Thymus (tissue), 11 donors: ENCODE measurements at regions not wholly inside any gene's neighbourhood (a gene's known extent, or its start where the extent isn't known, plus 50 kb on each side); places are given as distances from the start of the nearest gene placed in this dataset.
"Not testable (repeated sequence)": the region's sequence is repeated elsewhere in the genome, so short reads cannot be mapped to it uniquely, and the experiment has no call there.

ENCODE experiments used
- DNase-seq, 9 donors: peaks; one replicate each; pipeline ENCODE4 v3.0.0-alpha.2; 2013; ENCODE audit warnings: low spot score in 9 of 9, low read depth in 6 of 9, missing footprints in 1 of 9
- H3K27ac ChIP-seq, 2 donors: one replicate each; pipeline ENCODE4 v1.5.1; 2013; ENCODE audit warnings: control low read depth in 1 of 2, low read depth in 1 of 2, low read length in 1 of 2, mild to moderate bottlenecking in 1 of 2, moderate library complexity in 1 of 2
- H3K27me3 ChIP-seq, 2 donors: one replicate each; pipeline ENCODE4 v1.5.1; 2013; ENCODE audit warnings: low read length in 1 of 2; ENCODE audit not compliant: control insufficient read depth in 2 of 2, insufficient read depth in 1 of 2
- H3K36me3 ChIP-seq, 2 donors: one replicate each; pipeline ENCODE4 v1.5.1; 2013; ENCODE audit warnings: low read length in 1 of 2, mild to moderate bottlenecking in 1 of 2, moderate library complexity in 1 of 2; ENCODE audit not compliant: control insufficient read depth in 2 of 2, insufficient read depth in 2 of 2
- H3K4me1 ChIP-seq, 2 donors: one replicate each; pipeline ENCODE4 v1.5.1; 2013; ENCODE audit warnings: low read length in 2 of 2; ENCODE audit not compliant: control insufficient read depth in 2 of 2, insufficient read depth in 2 of 2
- H3K4me3 ChIP-seq, 2 donors: one replicate each; pipeline ENCODE4 v1.5.1; 2013; ENCODE audit warnings: low read length in 2 of 2, control low read depth in 1 of 2, mild to moderate bottlenecking in 1 of 2
- H3K9me3 ChIP-seq, 2 donors: one replicate each; pipeline ENCODE4 v1.5.1; 2013; ENCODE audit warnings: low read length in 1 of 2, mild to moderate bottlenecking in 1 of 2; ENCODE audit not compliant: control insufficient read depth in 2 of 2, insufficient read depth in 1 of 2
- WGBS: extraction: QIAGEN DNeasy Blood & Tissue Kit; methylation state at CpG from one replicate; pipeline ENCODE4 v1.1.7; 2013; 5-methylcytosine and 5-hydroxymethylcytosine counted together
- donor health status: healthy.

- H3K27ac ChIP-seq = no peak overlapping the region
- no peak for DNase-seq
- H3K36me3 ChIP-seq = no peaks in the 10 kb centered on the region
- no peak overlapping the region for H3K4me3 ChIP-seq
- no peaks in the 10 kb centered on the region for H3K27me3 ChIP-seq
- no peaks in the 10 kb centered on the region for H3K4me1 ChIP-seq
- WGBS = 86% methylated on average over 3 of the region's 3 CpGs
- H3K9me3 ChIP-seq = no peaks in the 10 kb centered on the region
Measured at GRCh38 chrX:26778320-26778888, 562.4 kb downstream of the MAGEB5 start.

GRCh38 chrX:26762253-26762652 lies 546.3 kb downstream of the MAGEB5 start:
- H3K4me1 ChIP-seq = no peaks in the 10 kb centered on the region
- no peaks in the 10 kb centered on the region for H3K36me3 ChIP-seq
- no peak overlapping the region for H3K4me3 ChIP-seq
- no peaks in the 10 kb centered on the region for H3K9me3 ChIP-seq
- no peaks in the 10 kb centered on the region for H3K27me3 ChIP-seq
- no peak overlapping the region for H3K27ac ChIP-seq
- no peak for DNase-seq
- 95% methylated on average over 2 of the region's 2 CpGs for WGBS

DNA sequence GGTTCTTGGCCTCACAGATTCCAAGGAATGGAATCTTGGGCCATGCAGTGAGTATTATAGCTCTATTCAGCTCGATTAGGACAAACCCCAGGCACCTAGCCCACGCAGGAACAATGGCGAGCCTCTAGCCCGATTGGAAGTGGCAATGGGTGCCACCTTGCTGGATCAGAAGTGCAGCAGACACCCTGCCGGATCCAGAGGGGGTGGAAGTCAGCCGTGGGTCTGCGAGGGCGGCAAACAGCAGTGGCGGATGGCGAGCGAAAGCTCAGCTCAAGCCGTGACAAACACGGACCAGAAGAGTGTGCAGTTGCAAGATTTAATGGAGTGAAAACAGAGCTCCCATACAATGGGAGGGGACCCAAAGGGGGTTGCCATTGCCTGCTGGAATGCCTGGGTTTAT lies 539.8 kb downstream of the MAGEB5 start:
- WGBS = 84% methylated on average over 13 of the region's 13 CpGs
- H3K27me3 ChIP-seq, H3K9me3 ChIP-seq, H3K4me3 ChIP-seq, H3K4me1 ChIP-seq, DNase-seq, H3K27ac ChIP-seq, H3K36me3 ChIP-seq: not testable (repeated sequence)

- H3K36me3 ChIP-seq = no peaks in the 10 kb centered on the region
- no peak overlapping the region for H3K4me3 ChIP-seq
- H3K27me3 ChIP-seq = no peaks in the 10 kb centered on the region
- peaks cover 0 to 11% of the 10 kb centered on the region in 2 donors for H3K9me3 ChIP-seq
- no peak for DNase-seq
- no peak overlapping the region for H3K27ac ChIP-seq
- WGBS = 90% methylated on average over 12 of the region's 12 CpGs
- no peaks in the 10 kb centered on the region for H3K4me1 ChIP-seq
Measured at GRCh38 chrX:26747877-26748276, 531.9 kb downstream of the MAGEB5 start.

- Histone ChIP-seq H3K4me3 (no peak overlapping the region), H3K36me3 (no peaks in the 10 kb centered on the region), H3K4me1 (no peaks in the 10 kb centered on the region), H3K9me3 (no peaks in the 10 kb centered on the region), H3K27ac (no peak overlapping the region), H3K27me3 (no peaks in the 10 kb centered on the region)
- no peak for DNase-seq
- 94% methylated on average over 9 of the region's 9 CpGs for WGBS
Measured at GRCh38 chrX:26722666-26723428, 506.9 kb downstream of the MAGEB5 start.

DNA sequence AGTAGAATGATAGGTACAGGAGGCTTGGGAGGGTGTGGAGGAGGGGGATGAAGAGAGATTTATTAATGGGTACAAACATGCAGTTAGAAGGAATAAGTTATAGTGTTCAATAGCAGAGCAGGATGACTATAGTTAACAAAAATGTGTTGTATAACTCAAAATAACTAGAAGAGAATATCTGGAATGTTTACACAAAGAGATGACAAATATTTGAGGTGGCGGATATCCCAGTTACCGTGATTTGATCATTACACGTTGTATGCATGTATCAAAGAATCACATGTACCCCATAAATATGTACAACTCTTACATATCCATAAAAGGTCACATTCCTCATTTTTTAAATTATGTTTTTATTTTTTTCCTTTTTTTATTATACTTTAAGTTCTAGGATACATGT lies 456.6 kb downstream of the MAGEB5 start:
- Histone ChIP-seq H3K27me3 (no peaks in the 10 kb centered on the region), H3K9me3 (no peaks in the 10 kb centered on the region), H3K4me3 (no peak overlapping the region), H3K27ac (no peak overlapping the region), H3K4me1 (no peaks in the 10 kb centered on the region), H3K36me3 (no peaks in the 10 kb centered on the region)
- 95% methylated on average over 3 of the region's 3 CpGs for WGBS
- DNase-seq = no peak

GRCh38 chrX:26670521-26670920 lies 454.6 kb downstream of the MAGEB5 start:
- DNase-seq = no peak
- Histone ChIP-seq H3K4me3 (no peak overlapping the region), H3K27ac (no peak overlapping the region), H3K27me3 (no peaks in the 10 kb centered on the region), H3K4me1 (no peaks in the 10 kb centered on the region), H3K9me3 (no peaks in the 10 kb centered on the region), H3K36me3 (no peaks in the 10 kb centered on the region)
- WGBS = 84% methylated on average over 1 of the region's 1 CpG

GRCh38 chrX:26664919-26665318 lies 448.9 kb downstream of the MAGEB5 start:
- no peak overlapping the region for H3K4me3 ChIP-seq
- H3K27me3 ChIP-seq = no peaks in the 10 kb centered on the region
- H3K36me3 ChIP-seq = no peaks in the 10 kb centered on the region
- 97% methylated on average over 3 of the region's 3 CpGs for WGBS
- H3K9me3 ChIP-seq = no peaks in the 10 kb centered on the region
- no peak overlapping the region for H3K27ac ChIP-seq
- no peaks in the 10 kb centered on the region for H3K4me1 ChIP-seq
- no peak for DNase-seq

GRCh38 chrX:26653050-26653449 lies 437.1 kb downstream of the MAGEB5 start:
- Histone ChIP-seq H3K4me1 (no peaks in the 10 kb centered on the region), H3K27ac (no peak overlapping the region), H3K9me3 (no peaks in the 10 kb centered on the region), H3K36me3 (no peaks in the 10 kb centered on the region), H3K4me3 (no peak overlapping the region), H3K27me3 (no peaks in the 10 kb centered on the region)
- 86% methylated on average over 2 of the region's 2 CpGs for WGBS
- DNase-seq = no peak
